Activated CD4-positive, alpha-beta T cell treated with anti-CD3 and anti-CD28 coated beads for 4 hours (primary cell): ENCODE measurements at regions not wholly inside any gene's neighbourhood (a gene's known extent, or its start where the extent isn't known, plus 50 kb on each side); places are given as distances from the start of the nearest gene placed in this dataset.
"Not testable (repeated sequence)": the region's sequence is repeated elsewhere in the genome, so short reads cannot be mapped to it uniquely, and the experiment has no call there.

Experiments
- DNase-seq, 2 donors: peaks; one replicate each; pipeline ENCODE4 v3.0.0-alpha.2; 2020

- no peak for DNase-seq
These were observed 216.0 kb upstream of the SFSWAP start for GRCh38 chr12:131494741-131495524.

- no peak for DNase-seq
These were observed 212.9 kb upstream of the SFSWAP start for GRCh38 chr12:131497966-131498365.

- no peak for DNase-seq
These were observed 211.6 kb upstream of the SFSWAP start for GRCh38 chr12:131499160-131499863.

- no peak for DNase-seq
These were observed 211.1 kb upstream of the SFSWAP start for GRCh38 chr12:131499864-131500190.

GRCh38 chr12:131500564-131500963 is 210.3 kb upstream of the SFSWAP start:
- no peak for DNase-seq

GRCh38 chr12:131505561-131505960 is 205.3 kb upstream of the SFSWAP start:
- DNase-seq = no peak

GRCh38 chr12:131506426-131506825 is 204.5 kb upstream of the SFSWAP start:
- DNase-seq = no peak

- DNase-seq = no peak
These were observed 203.8 kb upstream of the SFSWAP start for GRCh38 chr12:131507094-131507493.

GRCh38 chr12:131507881-131508280 is 203.0 kb upstream of the SFSWAP start:
- DNase-seq = no peak

GRCh38 chr12:131509701-131510100 is 201.2 kb upstream of the SFSWAP start:
- DNase-seq = no peak

GRCh38 chr12:131510431-131510830 is 200.5 kb upstream of the SFSWAP start:
- DNase-seq = no peak

GRCh38 chr12:131511391-131511802 is 199.5 kb upstream of the SFSWAP start:
- peak; percentile 59 to 60 for DNase-seq

GRCh38 chr12:131511803-131512561 is 198.9 kb upstream of the SFSWAP start:
- DNase-seq = no peak

- DNase-seq = no peak
These were observed 197.3 kb upstream of the SFSWAP start for GRCh38 chr12:131513606-131514005.

GRCh38 chr12:131520553-131520952 is 190.3 kb upstream of the SFSWAP start:
- DNase-seq = not testable (repeated sequence)

- no peak for DNase-seq
These were observed 189.6 kb upstream of the SFSWAP start for GRCh38 chr12:131521326-131521725.

GRCh38 chr12:131525795-131526508 is 184.9 kb upstream of the SFSWAP start:
- no peak for DNase-seq

- DNase-seq = no peak
These were observed 183.8 kb upstream of the SFSWAP start for GRCh38 chr12:131527092-131527491.

- no peak for DNase-seq
These were observed 183.2 kb upstream of the SFSWAP start for GRCh38 chr12:131527736-131528135.

GRCh38 chr12:131528144-131528543 is 182.7 kb upstream of the SFSWAP start:
- DNase-seq = no peak

GRCh38 chr12:131528667-131529066 is 182.2 kb upstream of the SFSWAP start:
- DNase-seq = no peak

- DNase-seq = no peak
These were observed 181.5 kb upstream of the SFSWAP start for GRCh38 chr12:131529196-131530040.
